ENCODE measurements at regions not wholly inside any gene's neighbourhood (a gene's known extent, or its start where the extent isn't known, plus 50 kb on each side); places are given as distances from the start of the nearest gene placed in this dataset.
"Not testable (repeated sequence)": the region's sequence is repeated elsewhere in the genome, so short reads cannot be mapped to it uniquely, and the experiment has no call there.

DNA sequence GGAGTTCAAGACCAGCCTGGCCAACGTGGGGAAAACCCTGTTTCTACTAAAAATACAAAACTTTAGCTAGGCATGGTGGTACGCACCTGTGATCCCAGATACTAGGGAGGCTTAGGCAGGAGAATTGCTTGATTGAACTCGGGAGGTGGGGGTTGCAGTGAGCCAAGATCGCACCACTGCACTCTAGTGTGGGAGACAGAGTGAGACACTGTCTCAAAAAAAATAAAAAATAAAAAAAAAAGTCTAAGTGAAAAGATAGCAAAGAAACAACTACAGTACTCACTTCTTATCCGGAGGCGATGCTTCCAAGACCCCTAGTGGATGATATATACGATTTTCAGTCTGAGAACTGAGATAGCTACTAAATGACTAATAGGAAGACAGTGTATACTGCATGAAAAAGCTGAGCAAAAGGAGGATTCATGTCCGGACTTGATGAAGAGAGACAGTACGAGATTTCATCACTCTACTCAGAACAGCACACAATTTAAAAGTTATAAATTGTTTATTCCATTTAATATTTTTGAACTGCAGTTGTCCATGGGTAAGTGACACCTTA, 138.7 kb upstream of the GOLGA6L6 start:
- DNase-seq = not testable (repeated sequence)

DNA sequence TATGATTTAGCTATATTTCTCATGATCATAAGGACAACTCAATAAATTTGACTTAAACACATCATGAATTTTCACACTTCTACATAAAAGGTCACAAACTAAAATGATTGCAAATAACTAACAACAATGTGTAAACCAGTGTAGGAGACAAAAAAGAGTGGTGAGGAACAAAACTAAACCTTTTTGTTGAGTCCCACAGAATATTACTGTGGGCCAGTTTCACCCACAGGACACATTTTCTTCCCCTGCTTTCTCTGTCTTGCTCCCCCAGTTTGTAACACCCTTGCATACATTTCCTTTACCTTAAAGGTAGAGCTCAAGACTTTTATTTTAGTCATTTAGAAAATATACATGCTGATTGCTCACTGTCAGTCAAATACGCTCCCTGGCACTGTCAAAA, 130.9 kb upstream of the GOLGA6L6 start:
- DNase-seq = no peak

DNA sequence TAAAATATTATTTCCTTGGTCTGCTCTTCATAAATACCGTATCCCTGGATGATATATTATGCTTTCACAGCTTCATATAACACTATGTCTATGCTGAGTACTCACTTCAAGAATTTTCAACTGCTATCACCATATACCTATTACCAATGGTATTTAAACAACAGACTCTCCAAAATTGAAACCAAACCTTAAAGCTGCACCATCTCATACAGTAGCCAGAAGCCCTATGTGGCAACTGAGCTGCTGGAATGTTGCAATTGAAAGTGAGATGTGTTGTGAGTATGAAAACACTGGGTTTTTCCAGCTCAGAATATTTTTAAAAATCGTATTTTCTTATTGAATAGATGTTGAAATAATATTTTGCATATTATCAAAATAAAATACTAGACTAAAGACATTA, 130.1 kb upstream of the GOLGA6L6 start:
- DNase-seq = peak; percentile 32 to 49 (median 36)

DNA sequence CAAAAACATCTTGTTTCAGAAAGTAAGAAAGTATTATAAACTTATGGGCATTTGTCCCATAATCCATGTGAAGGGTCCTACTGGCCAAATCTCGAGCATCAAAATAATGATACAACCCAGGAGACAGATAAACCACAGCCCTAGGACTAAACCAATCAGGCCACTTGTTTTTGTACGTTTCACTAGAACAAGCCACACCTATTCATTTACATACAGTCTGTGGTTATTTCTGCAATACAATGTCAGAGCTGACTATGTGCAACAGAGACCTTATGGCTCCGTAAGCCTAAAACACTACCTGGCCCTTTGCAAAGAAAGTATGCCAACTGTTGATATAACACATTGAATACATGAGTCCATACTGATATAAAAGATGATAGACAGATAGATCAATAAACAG, 124.8 kb upstream of the GOLGA6L6 start:
- DNase-seq = not testable (repeated sequence)

DNA sequence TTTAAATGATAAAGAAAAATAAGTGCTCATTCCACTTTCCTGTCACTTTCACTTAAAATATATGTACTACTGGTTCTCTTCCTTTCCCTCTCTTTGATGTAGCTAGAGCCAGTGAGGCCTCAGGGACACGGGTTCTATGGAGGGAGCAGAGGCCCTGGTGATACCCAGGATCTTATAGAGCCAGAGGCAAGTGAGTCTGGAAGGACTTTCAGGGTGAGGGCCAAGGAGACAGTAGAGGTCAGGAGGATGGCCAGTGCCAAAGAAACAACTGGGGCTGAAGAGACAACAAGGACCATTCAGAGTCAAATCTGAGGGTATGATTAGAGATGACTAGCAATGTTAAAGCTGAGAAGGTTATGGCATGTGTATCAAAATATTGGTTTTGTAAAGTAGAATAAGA, 124.1 kb upstream of the GOLGA6L6 start:
- no peak for DNase-seq

DNA sequence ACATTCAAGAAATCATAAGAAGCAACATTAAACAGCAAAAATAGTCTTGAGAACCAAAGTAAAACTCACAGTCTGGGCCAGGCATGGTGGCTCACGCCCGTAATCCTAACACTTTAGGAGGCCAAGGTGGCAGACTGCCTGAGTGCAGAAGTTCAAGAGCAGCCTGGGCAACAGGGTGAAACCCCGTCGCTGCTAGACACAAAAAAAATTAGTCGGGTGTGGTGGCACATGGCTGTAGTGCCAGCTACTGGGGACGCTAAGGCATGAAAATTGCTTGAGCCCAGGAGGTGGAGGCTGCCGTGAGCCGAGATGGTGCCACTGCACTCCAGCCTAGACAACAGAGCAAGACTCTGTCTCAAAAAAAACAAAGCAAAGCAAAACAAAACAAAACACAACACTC, 117.7 kb upstream of the GOLGA6L6 start:
- DNase-seq = no peak

DNA sequence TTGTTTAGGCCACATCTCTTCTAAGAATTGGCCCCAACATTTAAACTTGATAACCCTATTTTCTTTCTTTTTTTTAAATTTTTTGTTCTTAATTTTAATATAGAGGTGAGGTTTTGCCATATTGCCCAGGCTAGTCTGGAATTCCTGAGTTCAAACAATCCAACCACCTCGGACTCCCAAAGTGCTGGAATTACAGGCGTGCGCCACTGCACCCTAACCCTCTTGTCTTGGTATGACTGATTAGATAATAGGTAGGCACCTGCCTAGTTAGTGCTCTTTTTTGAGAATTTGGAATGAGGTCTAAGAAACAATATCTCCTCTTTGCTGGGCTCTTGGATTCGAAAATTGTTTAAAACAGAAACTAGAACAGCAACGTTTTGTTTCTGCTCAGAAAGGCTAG, 116.4 kb upstream of the GOLGA6L6 start:
- no peak for DNase-seq

DNA sequence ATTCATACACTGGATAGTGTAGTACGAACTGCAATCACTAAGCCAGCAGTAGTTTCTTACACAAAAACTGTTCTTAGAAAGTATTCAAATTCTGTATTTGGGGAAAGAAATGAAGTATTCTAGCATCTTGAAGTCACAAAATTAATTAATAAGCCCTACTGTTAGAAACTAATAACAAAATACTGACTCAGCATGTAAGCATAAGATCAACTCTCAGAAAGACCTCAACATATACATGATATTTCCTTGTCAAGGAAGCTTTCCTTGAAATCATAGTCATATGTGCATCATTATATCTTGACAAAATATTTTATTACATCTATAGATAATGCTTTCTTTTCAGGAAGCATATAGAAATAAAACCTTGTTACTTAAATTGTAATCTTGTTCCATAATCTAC, 115.5 kb upstream of the GOLGA6L6 start:
- DNase-seq = no peak

DNA sequence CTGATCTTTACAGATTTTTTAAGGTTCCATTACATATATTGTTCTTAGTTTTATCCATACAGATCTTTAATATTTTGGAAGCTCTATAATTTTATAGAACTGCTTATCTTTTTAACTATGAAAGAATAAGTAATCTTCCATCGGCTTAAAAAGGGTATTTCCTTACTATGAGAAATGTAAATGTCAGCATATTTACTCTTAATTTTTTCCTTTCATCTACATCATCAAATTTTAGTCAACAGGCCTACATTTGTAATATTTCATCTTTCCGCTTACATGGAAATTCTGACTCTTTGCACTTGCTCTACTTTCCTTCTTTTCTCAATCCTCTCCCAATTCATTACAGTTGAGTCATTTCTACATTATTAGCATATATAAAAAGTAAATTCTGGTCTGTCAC, 111.3 kb upstream of the GOLGA6L6 start:
- DNase-seq = no peak

DNA sequence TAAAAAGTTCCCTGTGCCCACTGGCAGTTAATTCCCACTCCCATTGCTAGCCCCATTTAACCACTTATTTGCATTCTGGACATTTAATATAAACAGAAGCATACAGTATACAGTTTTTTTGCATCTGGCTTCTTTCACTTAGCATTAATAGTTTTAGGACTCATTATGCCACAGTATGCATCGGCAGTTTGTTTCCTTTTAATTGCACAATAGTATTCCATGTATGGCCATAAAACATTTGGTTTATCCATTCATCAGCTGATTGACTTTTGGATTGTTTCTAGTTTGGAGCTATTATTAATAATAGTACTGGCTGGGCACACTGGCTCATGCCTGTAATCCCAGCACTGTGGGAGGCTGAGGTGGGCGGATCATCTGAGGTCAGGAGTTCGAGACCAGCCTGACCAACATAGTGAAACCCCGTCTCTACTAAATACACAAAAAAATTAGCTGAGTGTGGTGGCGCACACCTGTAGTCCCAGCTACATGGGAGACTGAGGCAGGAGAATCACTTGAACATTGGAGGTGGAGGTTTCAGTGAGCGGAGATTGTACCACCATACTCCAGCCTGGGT, 106.9 kb upstream of the GOLGA6L6 start:
- not testable (repeated sequence) for DNase-seq

DNA sequence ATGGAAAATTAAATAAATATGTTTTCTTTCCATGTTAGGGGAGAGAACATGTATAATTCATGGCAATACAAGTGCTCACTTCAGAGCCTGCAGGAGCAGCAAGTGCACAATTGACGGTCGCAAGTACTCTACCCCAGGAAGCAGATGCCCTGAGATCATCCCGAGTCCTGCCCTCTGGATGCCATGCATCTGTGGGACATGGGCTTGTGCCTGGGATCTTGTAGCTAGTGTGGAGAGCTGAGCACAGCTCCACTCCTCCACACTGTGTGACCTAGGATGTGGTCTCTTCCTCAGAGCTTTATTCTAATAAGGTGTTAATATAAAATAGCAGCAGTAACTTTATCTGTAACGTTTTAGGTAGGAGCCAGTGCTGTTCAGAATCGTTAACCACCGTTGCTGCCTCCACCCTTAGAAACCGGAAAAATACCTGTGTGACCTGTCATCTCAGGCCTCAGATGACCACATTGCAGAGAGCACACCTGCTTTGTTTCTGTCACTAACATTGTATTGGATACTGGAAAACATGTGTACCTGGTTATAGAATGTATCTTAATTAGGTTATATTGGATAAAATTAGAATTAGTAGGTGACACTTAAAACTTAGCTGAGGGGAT, 105.0 kb upstream of the GOLGA6L6 start:
- DNase-seq = no peak

DNA sequence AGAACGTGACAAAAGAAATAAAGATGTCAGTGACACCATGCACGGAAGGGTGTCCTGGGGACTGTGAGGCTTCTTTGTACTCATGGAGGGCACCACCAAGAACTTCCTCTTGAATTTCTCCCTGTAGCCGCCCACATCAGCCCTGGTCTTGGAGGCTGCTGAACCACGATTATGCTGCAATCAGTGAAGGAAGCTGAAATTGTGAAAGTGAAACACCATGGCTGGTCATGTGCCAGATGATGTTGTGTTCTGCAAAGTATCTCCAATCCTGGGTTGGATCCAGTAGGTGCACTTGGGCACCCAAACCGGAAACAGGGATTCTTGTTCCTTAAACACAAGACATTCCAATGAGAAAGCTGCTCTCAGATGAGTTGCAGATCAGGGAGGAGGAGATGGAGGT, 104.4 kb upstream of the GOLGA6L6 start:
- peak; percentile 99 for DNase-seq

DNA sequence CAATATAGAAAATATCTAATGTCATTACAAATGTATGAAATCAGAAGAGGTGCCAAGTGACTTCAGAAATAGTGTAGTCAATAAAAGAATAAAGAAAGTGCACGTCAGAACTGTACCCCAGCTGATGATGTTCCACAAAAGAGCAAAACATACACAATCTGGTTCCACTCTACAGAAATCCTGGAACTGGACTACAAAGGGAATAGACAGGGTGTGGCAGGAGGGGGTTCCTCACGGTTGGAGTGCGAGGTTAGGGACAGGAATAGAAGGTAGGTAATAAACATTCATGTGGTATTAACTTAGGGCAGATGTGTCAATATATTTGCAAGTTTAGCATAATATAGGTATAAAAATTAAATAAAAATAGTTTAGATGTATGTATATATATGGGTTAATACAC, 103.3 kb upstream of the GOLGA6L6 start:
- no peak for DNase-seq

DNA sequence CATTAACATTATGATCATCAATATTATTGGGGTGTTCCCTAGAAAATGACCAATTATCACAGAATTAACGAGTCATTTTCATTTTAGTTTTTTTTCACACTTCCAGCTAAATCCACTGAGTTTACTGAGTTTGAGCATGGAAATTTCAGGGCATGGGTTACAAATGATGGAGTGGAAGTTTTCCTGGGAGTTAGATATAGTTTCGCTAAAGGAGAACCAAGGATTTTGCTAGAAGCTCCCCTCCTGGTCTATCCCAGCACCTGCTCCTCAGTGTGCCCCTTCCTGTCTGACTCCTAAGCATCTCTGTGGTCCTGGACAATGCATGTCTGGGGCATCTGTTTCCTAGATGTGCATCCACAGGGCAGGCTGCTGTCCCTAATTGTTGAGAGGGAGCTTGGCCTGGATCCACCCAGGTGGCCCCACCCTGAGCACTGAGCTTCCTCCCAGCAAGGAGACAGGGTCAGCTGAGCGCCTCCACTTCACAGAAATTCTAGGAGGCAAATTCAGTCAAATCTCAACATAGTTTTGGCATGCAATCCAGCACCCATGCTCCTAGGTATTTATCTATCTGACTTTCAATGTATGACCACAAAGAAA, 102.3 kb upstream of the GOLGA6L6 start:
- no peak for DNase-seq

DNA sequence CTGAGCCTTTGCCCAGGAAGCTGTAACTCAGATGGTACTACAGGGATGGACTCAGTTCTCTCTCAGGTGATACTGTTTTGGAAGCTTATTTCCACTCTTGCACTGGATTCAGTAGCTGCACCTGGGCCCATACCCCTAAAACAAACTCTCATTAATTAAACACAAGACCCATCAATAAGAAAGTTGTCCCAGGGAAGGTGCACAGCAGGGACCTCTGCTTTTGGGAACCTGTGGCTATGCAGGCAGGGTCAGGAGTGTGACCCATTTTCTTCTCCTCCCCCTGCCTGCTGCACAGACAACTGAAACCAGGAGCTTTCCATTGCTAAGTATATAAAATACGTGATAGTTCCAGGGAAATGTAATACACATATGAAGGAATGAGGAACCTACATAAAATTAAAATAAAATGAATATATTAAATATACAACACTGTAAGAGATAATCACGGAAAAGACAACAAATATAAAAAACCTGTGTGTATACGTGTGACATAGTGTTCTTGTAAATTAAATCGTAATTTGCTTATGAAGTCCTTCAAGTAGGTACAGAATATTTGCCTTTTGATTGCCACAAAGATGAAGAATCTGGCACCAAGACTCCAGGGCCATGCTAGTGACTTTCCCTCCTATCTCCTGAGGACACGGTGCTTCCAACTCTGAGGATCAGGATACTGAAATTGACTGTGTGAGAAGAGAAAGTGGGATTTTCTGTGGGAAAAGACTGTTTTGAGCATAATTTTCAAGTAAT, 101.6 kb upstream of the GOLGA6L6 start:
- DNase-seq = no peak

DNA sequence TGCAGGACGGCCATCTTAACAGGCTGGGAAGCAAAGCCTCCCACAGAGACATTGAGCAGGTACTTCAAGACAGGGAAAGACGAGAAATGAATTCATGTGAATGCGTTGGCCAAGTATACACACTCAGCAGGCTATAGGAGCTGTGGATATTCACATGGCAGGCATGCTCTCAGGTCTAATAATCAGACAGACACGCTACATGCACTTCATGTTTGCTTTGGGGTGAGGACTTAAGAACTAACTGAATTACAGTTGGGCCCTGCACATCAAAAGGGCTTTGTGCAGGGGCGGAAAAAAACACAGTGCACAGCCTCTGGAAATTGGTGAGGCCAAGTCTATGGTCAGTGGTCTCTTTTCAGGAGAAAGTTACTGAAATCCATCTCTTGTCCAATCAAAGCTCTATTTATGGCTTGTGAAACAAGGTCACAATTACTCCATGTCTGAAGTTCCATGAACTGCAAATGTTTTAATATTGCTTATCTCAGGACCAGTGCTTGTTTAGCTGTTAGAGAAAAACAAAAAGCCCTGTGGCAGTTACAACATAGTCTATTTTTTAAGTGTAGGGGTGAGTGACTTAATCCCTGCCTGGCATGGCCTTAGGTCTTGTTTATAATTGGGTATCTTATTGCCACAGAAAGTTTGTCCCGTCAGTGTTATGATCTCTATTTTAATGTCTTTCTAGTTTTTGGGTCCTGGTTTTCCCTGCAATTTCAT, 100.6 kb upstream of the GOLGA6L6 start:
- DNase-seq = no peak

DNA sequence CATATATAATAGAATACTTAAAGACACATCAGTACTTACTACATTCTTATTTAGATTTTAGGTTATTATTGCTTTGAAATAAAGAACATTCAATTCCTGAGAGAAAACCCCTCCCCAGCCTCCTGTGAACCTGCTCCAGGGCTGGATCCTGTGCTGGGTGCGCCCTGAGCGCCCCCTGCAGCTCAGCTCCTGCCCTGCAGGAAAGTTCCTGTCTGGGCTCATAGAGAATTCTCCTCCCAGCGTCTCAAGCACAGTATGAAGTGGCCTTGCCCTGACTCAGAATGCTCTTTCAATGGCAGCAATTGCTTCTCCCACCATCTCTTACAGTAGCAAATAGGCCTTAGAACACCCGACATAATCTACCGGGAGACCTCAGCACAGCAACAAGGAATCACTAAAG, 98.8 kb upstream of the GOLGA6L6 start:
- not testable (repeated sequence) for DNase-seq

DNA sequence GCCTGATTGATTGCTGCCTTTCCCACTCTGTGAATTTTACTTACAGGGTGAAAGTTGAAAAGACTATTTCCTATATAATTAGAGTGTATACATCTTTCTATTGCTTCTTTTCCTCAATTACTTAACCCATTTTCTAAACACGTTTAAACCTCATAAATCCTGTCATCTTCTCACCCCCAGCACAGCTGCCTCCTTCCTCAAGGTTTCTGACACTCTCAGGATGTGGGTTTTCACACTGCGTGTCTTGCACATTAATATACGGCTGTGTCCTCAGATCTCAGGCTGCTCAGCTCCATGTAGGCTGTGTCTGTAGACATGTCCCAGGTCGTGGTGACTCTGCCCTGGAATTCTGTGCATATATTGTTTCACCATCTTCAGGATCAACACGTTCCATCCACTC, 97.6 kb upstream of the GOLGA6L6 start:
- not testable (repeated sequence) for DNase-seq

DNA sequence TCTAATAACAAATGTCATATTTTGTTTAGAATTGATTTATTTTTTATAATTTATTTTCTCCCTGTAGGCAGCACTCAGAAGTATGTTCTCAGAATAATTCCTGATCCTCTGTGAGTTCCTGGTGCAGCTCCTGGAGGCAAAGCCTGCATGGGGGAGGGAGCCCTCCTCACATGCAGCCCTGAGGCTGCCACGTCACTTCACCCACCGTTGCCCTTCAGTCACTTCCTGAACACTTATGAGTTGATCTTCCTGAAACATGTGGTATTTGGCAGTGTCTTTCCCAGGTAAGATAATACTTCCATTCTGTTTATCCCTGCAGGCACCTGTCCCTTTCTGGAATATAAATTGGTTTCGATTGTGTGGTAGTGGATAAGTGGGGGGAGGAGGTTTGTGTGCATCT, 95.9 kb upstream of the GOLGA6L6 start:
- DNase-seq = not testable (repeated sequence)

DNA sequence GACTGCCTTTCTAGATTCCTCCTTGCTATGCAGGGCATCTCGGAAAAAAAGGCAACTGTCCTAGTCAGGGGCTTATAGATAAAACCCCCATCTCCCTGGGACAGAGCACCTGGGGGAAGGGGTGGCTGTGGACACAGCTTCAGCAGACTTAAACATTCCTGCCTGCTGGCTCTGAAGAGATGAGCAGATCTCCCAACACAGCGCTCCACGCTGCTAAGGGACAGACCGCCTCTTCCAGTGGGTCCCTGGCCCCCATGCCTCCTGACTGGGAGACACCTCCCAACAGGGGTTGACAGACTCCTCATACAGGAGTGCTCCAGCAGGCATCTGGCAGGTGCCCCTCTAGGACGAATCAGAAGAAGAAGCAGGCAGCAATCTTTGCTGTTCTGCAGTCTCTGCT, 87.9 kb upstream of the GOLGA6L6 start:
- not testable (repeated sequence) for DNase-seq

DNA sequence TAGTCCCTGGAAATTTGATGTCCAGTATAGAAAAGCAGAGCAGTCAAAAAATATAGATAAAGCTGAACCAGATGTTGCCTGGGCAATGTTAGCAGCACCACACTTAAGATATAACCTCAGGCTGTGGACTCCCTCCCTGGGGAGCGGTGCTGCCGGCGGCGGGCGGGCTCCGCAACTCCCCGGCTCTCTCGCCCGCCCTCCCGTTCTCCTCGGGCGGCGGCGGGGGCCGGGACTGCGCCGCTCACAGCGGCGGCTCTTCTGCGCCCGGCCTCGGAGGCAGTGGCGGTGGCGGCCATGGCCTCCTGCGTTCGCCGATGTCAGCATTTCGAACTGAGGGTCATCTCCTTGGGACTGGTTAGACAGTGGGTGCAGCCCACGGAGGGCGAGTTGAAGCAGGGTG, 86.9 kb upstream of the GOLGA6L6 start:
- not testable (repeated sequence) for DNase-seq

DNA sequence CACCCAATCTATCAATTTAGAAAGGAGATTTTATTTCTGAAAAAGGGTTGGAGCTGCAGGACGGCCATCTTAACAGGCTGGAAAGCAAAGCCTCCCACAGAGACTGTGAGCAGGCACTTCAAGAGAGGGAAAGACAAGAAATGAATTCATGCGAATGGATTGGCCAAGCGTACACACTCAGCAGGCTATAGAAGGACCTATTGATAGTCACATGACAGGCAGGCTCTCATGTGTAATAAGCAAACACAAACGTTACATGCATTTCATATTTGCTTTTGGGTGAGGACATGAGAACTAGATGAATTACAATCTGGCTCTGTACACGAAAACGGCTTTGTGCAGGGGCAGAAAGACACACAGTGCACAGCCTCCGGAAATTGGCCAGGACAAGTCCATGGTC, 83.9 kb upstream of the GOLGA6L6 start:
- not testable (repeated sequence) for DNase-seq

DNA sequence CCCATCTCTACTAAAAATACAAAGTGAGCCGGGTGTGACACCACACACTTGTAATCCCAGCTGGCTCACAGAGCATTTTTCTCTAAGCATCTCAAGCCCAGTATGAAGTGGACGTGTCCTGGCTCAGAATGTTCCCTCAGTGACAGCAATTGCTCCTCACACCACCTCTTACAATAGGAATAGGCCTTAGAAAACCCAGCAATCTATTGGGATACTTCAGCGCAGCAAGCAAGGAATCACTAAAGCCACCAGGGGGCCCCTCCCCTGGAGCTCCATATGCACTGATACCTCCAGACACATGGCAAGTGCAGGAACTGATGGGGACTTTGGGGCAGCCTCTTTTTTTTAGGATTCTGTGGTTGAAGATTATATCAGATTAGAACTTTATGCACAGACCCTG, 82.5 kb upstream of the GOLGA6L6 start:
- peak; percentile 40 to 80 (median 58) for DNase-seq

All from suppressor macrophage treated with lipopolysaccharide for 1 hour (primary cell).